HG03342 (cell line): ENCODE measurements at regions not wholly inside any gene's neighbourhood (a gene's known extent, or its start where the extent isn't known, plus 50 kb on each side); places are given as distances from the start of the nearest gene placed in this dataset.
"Not testable (repeated sequence)": the region's sequence is repeated elsewhere in the genome, so short reads cannot be mapped to it uniquely, and the experiment has no call there.

ENCODE experiments used
- ATAC-seq: cut with Tn5 transposase; IDR thresholded peaks from one replicate; pipeline ENCODE4 v1.9.1; 2021; ENCODE audit warnings: mild to moderate bottlenecking, moderate library complexity; ENCODE audit not compliant: unreplicated experiment

- no peak for ATAC-seq
Observed at GRCh38 chr2:49807689-49808088, 653.4 kb upstream of the FSHR start.

DNA sequence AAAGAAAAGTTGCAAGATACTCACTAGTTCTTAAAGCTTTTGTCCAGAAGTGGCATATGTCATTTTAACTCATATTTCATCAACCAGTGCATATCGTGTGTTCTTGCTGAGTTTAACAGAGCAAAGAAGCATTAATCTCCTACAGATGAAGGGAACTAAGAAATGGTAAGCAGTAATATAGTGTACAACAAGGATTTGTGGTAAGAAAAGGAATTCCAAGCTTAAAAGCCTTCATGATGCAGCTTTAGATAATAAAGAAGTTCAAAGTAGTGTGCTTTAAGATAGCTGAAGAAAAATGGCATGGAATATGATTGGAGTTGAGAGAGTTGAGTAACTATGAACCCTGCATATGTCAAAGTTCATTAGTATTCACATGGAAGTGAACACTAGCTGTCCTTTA, 649.8 kb upstream of the FSHR start:
- ATAC-seq: no peak

GRCh38 chr2:49801898-49802450, 647.7 kb upstream of the FSHR start:
- ATAC-seq: no peak

GRCh38 chr2:49798570-49798969, 644.3 kb upstream of the FSHR start:
- ATAC-seq: no peak

GRCh38 chr2:49796266-49796665, 642.0 kb upstream of the FSHR start:
- ATAC-seq: no peak

DNA sequence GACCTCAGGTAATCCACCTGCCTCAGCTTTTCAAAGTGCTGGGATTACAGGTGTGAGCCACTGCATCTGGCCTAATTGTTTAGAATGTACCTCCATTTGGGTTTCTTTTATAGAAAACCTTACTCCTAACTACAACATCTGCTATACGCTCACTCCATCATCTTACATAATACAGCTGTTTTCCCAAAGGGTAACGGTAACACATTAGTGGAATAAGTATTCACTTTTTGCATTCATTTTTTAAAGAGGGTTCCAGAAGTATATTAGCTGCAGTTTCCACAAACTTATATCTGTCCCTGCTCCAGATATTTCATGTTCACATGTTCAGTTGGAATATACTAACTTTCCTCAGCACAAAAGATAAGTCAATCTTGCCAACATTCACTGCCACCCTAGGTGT, 640.1 kb upstream of the FSHR start:
- ATAC-seq: no peak

DNA sequence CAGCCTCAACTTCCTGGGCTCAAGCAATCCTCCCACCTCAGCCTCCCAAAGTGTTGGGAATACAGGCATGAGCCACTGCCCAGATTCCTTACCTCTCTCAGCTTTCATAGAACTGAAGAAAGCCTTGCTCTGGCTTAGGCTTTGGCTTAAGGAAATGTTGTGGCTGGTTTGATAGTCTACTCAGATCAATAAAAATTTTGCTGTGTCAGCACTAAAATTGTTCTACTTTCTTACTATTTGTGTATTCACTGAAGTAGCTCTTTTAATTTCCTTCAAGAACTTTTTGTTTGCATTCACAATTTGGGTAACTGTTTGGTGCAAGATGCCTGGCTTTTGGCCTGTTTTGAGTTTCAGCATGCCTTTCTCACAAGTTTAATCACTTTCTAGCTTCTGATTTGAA, 634.0 kb upstream of the FSHR start:
- ATAC-seq: no peak

DNA sequence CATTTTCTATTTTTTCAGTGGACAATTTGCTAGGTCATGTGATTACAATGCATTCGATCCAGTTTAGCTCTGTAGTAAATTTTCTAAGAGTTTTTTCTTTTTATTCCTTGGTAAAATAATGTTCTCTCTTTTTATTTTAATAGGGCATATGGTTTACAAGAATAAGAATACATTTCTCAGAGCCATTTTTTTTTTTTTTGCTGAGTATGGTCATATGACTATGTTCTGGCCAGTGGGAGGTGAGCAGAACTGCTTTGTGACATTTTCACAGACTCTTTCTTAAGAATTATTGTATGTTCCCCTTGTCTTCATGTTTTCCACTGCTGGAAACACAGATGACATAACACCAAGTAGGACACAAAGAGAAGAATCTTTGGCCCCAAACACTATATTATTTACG, 626.6 kb upstream of the FSHR start:
- no peak for ATAC-seq

DNA sequence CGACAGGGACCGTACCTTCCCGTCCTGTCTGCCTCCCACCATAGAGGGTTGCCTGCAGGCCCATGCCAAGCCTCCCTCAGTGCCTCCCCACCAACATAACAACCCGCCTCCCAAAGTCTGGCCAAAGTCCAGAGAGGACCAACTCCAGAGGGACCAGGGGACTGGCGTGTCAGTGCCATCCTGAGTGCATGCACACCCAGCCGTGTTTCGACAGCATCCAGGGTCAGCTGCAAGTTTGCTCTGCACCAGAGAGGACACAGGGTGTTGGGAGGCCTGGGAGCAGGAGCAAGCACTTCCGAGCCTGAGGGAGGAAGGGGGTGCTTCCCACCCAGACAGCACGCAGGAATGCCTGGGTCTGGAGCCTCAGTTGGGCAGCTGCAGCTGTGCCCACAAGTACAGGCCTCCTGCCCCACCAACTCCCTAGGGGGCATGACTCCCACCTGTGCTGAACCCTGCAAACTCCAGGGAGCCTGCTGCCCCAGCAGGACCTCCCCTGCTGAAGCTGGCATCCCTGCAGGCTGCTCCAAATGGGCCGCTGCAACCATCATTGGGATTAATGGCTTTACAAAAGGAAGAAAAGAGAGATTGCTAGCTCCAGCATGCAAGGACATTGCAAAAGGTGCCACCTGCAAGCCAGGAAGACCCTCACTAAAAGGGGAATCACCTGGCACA, 618.1 kb upstream of the FSHR start:
- no peak for ATAC-seq

DNA sequence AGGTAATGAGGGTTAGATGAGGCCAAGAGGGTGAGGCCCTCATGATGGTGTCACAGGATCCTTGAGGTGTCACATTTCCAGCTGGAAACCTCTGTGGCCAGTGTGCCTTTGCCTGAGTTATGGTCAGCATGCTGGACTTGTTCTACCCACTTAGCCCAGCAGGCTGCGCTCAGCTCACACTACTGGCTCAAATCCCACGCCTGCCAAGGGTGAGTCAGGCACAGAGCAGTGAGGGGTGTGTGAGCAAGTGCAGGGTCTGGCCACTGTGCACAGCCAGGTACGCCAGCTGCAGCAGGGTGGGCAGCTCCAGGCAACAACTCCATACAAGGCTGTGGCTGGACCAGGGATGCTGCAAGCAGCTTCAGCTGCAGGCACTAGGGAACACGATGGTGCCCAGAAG, 616.6 kb upstream of the FSHR start:
- ATAC-seq: no peak

DNA sequence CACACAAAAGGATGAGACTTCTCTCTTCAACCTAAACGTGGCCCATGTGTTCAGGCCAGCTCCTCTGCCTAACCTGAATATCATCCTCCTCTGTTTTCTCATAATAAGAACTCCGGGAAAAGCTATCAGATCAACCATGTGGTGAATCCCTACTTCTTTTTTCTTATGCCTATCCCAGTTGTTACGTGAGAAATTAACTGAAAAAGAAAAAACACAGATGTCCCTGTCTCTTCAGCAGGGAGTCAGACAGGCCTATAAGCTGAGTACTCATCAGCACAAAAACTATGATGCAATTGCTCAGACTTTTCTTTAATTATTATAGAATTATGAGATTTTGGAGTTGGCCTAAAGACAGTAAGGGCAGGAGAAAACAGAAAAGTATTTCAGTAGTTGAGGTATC, 613.0 kb upstream of the FSHR start:
- no peak for ATAC-seq

DNA sequence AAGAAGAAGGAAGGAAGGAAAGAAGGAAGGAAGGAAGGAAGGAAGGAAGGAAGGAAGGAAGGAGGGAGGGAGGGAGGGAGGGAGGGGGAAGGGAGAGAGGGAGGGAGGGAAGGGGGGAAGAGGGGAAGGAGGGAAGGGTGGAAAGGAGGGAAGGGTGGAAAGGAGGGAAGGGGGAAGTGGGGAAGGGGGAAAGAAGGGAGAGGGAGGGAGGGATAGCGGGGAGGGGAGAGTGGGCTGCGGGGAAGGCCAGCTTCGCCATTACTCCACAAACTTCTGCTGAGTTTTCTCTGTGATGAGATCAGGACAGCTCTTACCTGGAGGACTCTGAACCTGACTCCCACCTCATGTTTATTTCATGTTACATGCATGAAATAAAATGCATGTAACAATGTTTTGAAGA, 601.5 kb upstream of the FSHR start:
- no peak for ATAC-seq

- no peak for ATAC-seq
Observed at GRCh38 chr2:49754381-49754780, 600.1 kb upstream of the FSHR start.

- ATAC-seq: no peak
Observed at GRCh38 chr2:49753344-49753985, 599.1 kb upstream of the FSHR start.

GRCh38 chr2:49737606-49738005, 583.3 kb upstream of the FSHR start:
- no peak for ATAC-seq

GRCh38 chr2:49732924-49733323, 578.6 kb upstream of the FSHR start:
- ATAC-seq: not testable (repeated sequence)

GRCh38 chr2:49719241-49719640, 564.9 kb upstream of the FSHR start:
- no peak for ATAC-seq

GRCh38 chr2:49715597-49715996, 561.3 kb upstream of the FSHR start:
- no peak for ATAC-seq

DNA sequence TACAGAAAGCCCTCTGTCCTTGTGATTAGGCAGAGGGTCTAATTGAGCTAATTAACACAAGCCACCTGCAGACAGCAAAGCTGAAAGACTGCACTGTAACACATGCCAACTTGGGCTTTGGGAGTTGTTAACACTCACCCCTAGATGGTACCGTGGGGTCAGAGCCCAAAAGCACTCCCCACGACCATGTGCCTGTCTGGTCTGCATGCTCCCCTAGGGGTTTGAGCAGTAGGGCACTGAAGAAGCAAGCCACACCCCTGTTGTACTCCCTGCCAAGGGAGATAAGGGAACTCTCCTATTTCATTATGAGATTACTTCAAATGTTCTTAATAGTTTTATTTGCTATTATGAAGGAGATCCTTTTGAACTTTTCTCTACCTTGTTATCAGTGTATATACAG, 560.1 kb upstream of the FSHR start:
- no peak for ATAC-seq

DNA sequence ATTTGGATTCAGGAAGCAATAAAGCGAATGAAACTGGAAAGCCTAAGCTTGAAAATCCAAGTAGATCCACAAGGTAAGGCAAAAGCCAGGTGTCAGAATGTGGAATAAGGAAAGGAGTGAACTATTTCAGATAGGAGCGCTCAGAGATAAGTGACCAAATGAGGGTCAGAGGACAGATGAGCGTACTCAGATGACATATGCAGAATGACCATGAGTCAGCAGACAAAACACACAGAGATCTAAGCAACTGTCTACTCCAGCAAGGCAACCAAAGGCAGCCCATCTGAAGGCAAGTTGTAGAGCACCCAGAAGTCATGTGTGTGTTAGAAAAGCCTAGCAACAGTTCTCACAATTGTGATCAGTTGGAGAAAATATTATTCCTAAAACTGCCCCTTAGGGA, 548.4 kb upstream of the FSHR start:
- ATAC-seq: no peak

DNA sequence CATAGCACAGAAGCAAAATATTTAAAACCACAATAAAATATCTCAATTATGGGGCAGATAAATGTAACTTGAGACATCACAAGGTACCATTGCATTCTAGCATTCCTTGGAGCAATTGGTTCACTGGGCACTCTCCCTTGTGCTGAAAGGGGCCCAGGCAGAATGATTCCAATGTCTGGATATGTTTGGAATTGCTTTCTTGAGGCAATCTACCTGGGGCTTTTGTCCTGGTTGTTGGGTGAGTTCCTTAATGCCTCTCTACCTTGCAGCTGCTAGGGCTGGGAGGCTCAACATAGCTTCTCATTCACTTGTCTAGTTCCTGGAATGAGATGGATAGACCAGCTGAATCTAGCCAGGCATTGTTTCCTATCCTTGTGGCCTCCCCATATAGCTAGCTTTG, 539.6 kb upstream of the FSHR start:
- ATAC-seq: no peak

DNA sequence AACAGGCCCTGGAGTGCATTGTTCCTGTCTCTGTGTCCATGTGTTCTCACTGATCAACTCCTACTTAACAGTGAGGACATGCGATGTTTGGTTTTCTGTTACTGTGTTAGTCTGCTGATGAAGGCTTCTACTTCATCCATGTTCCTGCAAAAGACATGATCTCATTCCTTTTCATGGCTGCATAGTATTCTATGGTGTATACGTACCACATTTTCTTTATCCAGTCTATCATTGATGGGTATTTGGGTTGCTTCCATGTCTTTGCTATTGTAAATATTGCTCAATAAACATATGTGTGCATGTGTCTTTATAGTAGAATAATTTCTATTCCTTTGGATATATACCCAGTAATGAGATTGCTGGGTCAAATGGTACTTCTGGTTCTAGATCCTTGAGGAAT, 537.7 kb upstream of the FSHR start:
- ATAC-seq: not testable (repeated sequence)

GRCh38 chr2:49687918-49688317, 533.6 kb upstream of the FSHR start:
- no peak for ATAC-seq
